GM18507 (cell line): ENCODE measurements at regions not wholly inside any gene's neighbourhood (a gene's known extent, or its start where the extent isn't known, plus 50 kb on each side); places are given as distances from the start of the nearest gene placed in this dataset.

Source experiments
- DNase-seq: peaks from one replicate; pipeline ENCODE4 v3.0.0; 2011; ENCODE audit warnings: low read depth; ENCODE audit not compliant: insufficient read length; ENCODE audit errors: extremely low spot score
- FAIRE-seq: peaks from 2 replicates; lab custom pipeline; 2011; peaks lifted over from hg19 to GRCh38; lab: Jason Lieb, UNC

GRCh38 chr19:31625056-31625455, 275.8 kb upstream of the TSHZ3 start:
- no peak for FAIRE-seq

GRCh38 chr19:31625575-31625974, 276.3 kb upstream of the TSHZ3 start:
- FAIRE-seq (no peak), DNase-seq (no peak)

More at GRCh38 chr19:31625056-31625455, 275.8 kb upstream of the TSHZ3 start:
- DNase-seq = no peak

- FAIRE-seq = no peak
- no peak for DNase-seq
These were observed 277.7 kb upstream of the TSHZ3 start for GRCh38 chr19:31626941-31627340.

GRCh38 chr19:31627620-31628365, 278.6 kb upstream of the TSHZ3 start:
- no peak for DNase-seq
- no peak for FAIRE-seq

GRCh38 chr19:31629579-31630363, 280.5 kb upstream of the TSHZ3 start:
- DNase-seq = no peak
- no peak for FAIRE-seq

GRCh38 chr19:31633014-31633413, 283.8 kb upstream of the TSHZ3 start:
- DNase-seq (no peak), FAIRE-seq (no peak)

- FAIRE-seq (no peak), DNase-seq (no peak)
These were observed 290.1 kb upstream of the TSHZ3 start for GRCh38 chr19:31639306-31639705.

- FAIRE-seq = no peak
- no peak for DNase-seq
These were observed 292.4 kb upstream of the TSHZ3 start for GRCh38 chr19:31641591-31641990.

- no peak for FAIRE-seq
- DNase-seq = no peak
These were observed 299.1 kb upstream of the TSHZ3 start for GRCh38 chr19:31648347-31648746.

- DNase-seq (no peak), FAIRE-seq (no peak)
These were observed 307.3 kb upstream of the TSHZ3 start for GRCh38 chr19:31656507-31656906.

- FAIRE-seq (no peak), DNase-seq (no peak)
These were observed 310.0 kb upstream of the TSHZ3 start for GRCh38 chr19:31658993-31659896.

- DNase-seq (no peak), FAIRE-seq (no peak)
These were observed 310.6 kb upstream of the TSHZ3 start for GRCh38 chr19:31659897-31660210.

GRCh38 chr19:31664096-31664495, 314.9 kb upstream of the TSHZ3 start:
- DNase-seq (no peak), FAIRE-seq (no peak)

GRCh38 chr19:31664997-31665396, 315.8 kb upstream of the TSHZ3 start:
- FAIRE-seq (no peak), DNase-seq (no peak)

GRCh38 chr19:31666126-31666525, 316.9 kb upstream of the TSHZ3 start:
- no peak for DNase-seq
- no peak for FAIRE-seq

- no peak for FAIRE-seq
- DNase-seq = no peak
These were observed 317.9 kb upstream of the TSHZ3 start for GRCh38 chr19:31667106-31667505.

- DNase-seq (no peak), FAIRE-seq (no peak)
These were observed 319.7 kb upstream of the TSHZ3 start for GRCh38 chr19:31668921-31669320.

GRCh38 chr19:31670931-31671330, 321.7 kb upstream of the TSHZ3 start:
- FAIRE-seq (no peak), DNase-seq (no peak)

GRCh38 chr19:31671411-31672035, 322.3 kb upstream of the TSHZ3 start:
- no peak for FAIRE-seq
- no peak for DNase-seq
